ENCODE measurements at regions not wholly inside any gene's neighbourhood (a gene's known extent, or its start where the extent isn't known, plus 50 kb on each side); places are given as distances from the start of the nearest gene placed in this dataset.

- no peak overlapping the region for H3K9ac ChIP-seq
- H3K9me3 ChIP-seq (ENCODE audit: low read depth) = no peaks in the 10 kb centered on the region
- H4K20me1 ChIP-seq (ENCODE audit: low read depth) = no peaks in the 10 kb centered on the region
- no peaks in the 10 kb centered on the region for H3K27me3 ChIP-seq
- H3K4me3 ChIP-seq = no peak overlapping the region
- no peaks in the 10 kb centered on the region for H3K27me3 Mint-ChIP-seq (ENCODE audit: insufficient read depth, low read depth)
- TF ChIP-seq EZH2phosphoT487 (IDR thresholded peaks at IDR 0.05) (no peak), CTCF (IDR thresholded peaks at IDR 0.05) (no peak), EZH2 (IDR thresholded peaks at IDR 0.05) (no peak)
- H3F3A ChIP-seq (ENCODE audit: low read depth) = no peaks in the 10 kb centered on the region
- no peak overlapping the region for H3K4me3 Mint-ChIP-seq
- no peaks in the 10 kb centered on the region for H3K4me1 ChIP-seq
- no peak overlapping the region for H3K27ac Mint-ChIP-seq
- peaks cover 2% of the 10 kb centered on the region for H3K9me3 Mint-ChIP-seq
- H3K27ac ChIP-seq = no peak overlapping the region
- no peak overlapping the region for H2AFZ ChIP-seq (replicated peaks)
- H3K36me3 ChIP-seq = no peaks in the 10 kb centered on the region
- no peaks in the 10 kb centered on the region for H3K4me1 Mint-ChIP-seq
- no peak for DNase-seq (ENCODE audit: low spot score)
- no peaks in the 10 kb centered on the region for H3K36me3 Mint-ChIP-seq
- H3K79me2 ChIP-seq (ENCODE audit: low read depth) = no peaks in the 10 kb centered on the region
- H3K4me2 ChIP-seq = no peak overlapping the region
These were observed 70.0 kb downstream of the MZT1 start for GRCh38 chr13:72657379-72657778.

GRCh38 chr13:72656357-72656756 lies 71.1 kb downstream of the MZT1 start:
- no peak for DNase-seq (ENCODE audit: low spot score)
- no peaks in the 10 kb centered on the region for H3K4me1 Mint-ChIP-seq

GRCh38 chr13:72653506-72653905 lies 73.9 kb downstream of the MZT1 start:
- no peak overlapping the region for H3K4me3 Mint-ChIP-seq
- Histone ChIP-seq H3K4me3 (no peak overlapping the region), H3K36me3 (no peaks in the 10 kb centered on the region)

More at GRCh38 chr13:72656357-72656756, 71.1 kb downstream of the MZT1 start:
- Histone ChIP-seq H3K4me1 (no peaks in the 10 kb centered on the region), H3K9ac (no peak overlapping the region), H3K36me3 (no peaks in the 10 kb centered on the region), H3K4me2 (no peak overlapping the region), H3K27me3 (no peaks in the 10 kb centered on the region), H3K27ac (no peak overlapping the region), H3K9me3 (ENCODE audit: low read depth) (no peaks in the 10 kb centered on the region), H3K79me2 (ENCODE audit: low read depth) (no peaks in the 10 kb centered on the region), H3F3A (ENCODE audit: low read depth) (no peaks in the 10 kb centered on the region), H2AFZ (replicated peaks) (no peak overlapping the region), H3K4me3 (no peak overlapping the region), H4K20me1 (ENCODE audit: low read depth) (no peaks in the 10 kb centered on the region)
- Mint-ChIP-seq H3K4me3 (no peak overlapping the region), H3K36me3 (no peaks in the 10 kb centered on the region), H3K27me3 (ENCODE audit: insufficient read depth, low read depth) (no peaks in the 10 kb centered on the region), H3K9me3 (peaks cover 2% of the 10 kb centered on the region), H3K27ac (no peak overlapping the region)
- no peak for TF ChIP-seq EZH2 (IDR thresholded peaks at IDR 0.05)
- TF ChIP-seq EZH2phosphoT487 (IDR thresholded peaks at IDR 0.05) = no peak
- no peak for TF ChIP-seq CTCF (IDR thresholded peaks at IDR 0.05)

More at GRCh38 chr13:72653506-72653905, 73.9 kb downstream of the MZT1 start:
- H3K27ac ChIP-seq = no peak overlapping the region
- no peaks in the 10 kb centered on the region for H3K27me3 ChIP-seq
- H3K79me2 ChIP-seq (ENCODE audit: low read depth) = no peaks in the 10 kb centered on the region
- TF ChIP-seq EZH2phosphoT487 (IDR thresholded peaks at IDR 0.05) (no peak), EZH2 (IDR thresholded peaks at IDR 0.05) (no peak), CTCF (IDR thresholded peaks at IDR 0.05) (no peak)
- no peak for DNase-seq (ENCODE audit: low spot score)
- no peaks in the 10 kb centered on the region for H3K9me3 ChIP-seq (ENCODE audit: low read depth)
- Mint-ChIP-seq H3K4me1 (no peaks in the 10 kb centered on the region), H3K36me3 (no peaks in the 10 kb centered on the region), H3K9me3 (peaks cover 2% of the 10 kb centered on the region), H3K27ac (no peak overlapping the region), H3K27me3 (ENCODE audit: insufficient read depth, low read depth) (no peaks in the 10 kb centered on the region)
- H3K4me2 ChIP-seq = no peak overlapping the region
- H3K9ac ChIP-seq = no peak overlapping the region
- H4K20me1 ChIP-seq (ENCODE audit: low read depth) = no peaks in the 10 kb centered on the region
- H2AFZ ChIP-seq (replicated peaks) = no peak overlapping the region
- H3K4me1 ChIP-seq = no peaks in the 10 kb centered on the region
- H3F3A ChIP-seq (ENCODE audit: low read depth) = no peaks in the 10 kb centered on the region
